Kidney epithelial cell (primary cell): ENCODE measurements at regions not wholly inside any gene's neighbourhood (a gene's known extent, or its start where the extent isn't known, plus 50 kb on each side); places are given as distances from the start of the nearest gene placed in this dataset.

Experiments used
- DNase-seq: peaks from one replicate; pipeline ENCODE4 v3.0.0-alpha.2; 2010; ENCODE audit warnings: low read depth
- H3K27me3 ChIP-seq: 2 replicates; pipeline ENCODE4 v1.6.0; 2011; ENCODE audit warnings: low read length; ENCODE audit not compliant: control insufficient read depth, insufficient read depth
- H3K36me3 ChIP-seq: 2 replicates; pipeline ENCODE4 v1.5.1; 2011; ENCODE audit warnings: low read length; ENCODE audit not compliant: control insufficient read depth, insufficient read depth
- H3K4me3 ChIP-seq: 2 replicates; pipeline ENCODE4 v1.5.1; 2011; ENCODE audit warnings: low read depth, mild to moderate bottlenecking, control low read depth, low read length
- CTCF ChIP-seq: IDR thresholded peaks from 2 replicates; pipeline ENCODE4 v1.5.1; 2011; ENCODE audit warnings: mild to moderate bottlenecking, moderate library complexity, low read length, control low read depth, inconsistent platforms; ENCODE audit not compliant: insufficient read depth, poor library complexity, severe bottlenecking

- Histone ChIP-seq H3K27me3 (no peaks in the 10 kb centered on the region), H3K4me3 (no peak overlapping the region), H3K36me3 (no peaks in the 10 kb centered on the region)
- TF ChIP-seq CTCF: peak; percentile 56
- no peak for DNase-seq
Observed at GRCh38 chr3:193190146-193190786, 50.8 kb upstream of the PLAAT1 start.
